A549 (cell line): ENCODE measurements at regions not wholly inside any gene's neighbourhood (a gene's known extent, or its start where the extent isn't known, plus 50 kb on each side); places are given as distances from the start of the nearest gene placed in this dataset.

ENCODE experiments used
- CBX8 ChIP-seq: fragments of 200-600 bp; sonication (generic); IDR thresholded peaks from 2 replicates; pipeline ENCODE4 v1.6.1; 2016
- CHD2 ChIP-seq: fragments of 150-350 bp; IDR thresholded peaks from 2 replicates; pipeline ENCODE4 v1.6.1; 2014; ENCODE audit warnings: low read length; ENCODE audit not compliant: partially characterized antibody
- EHMT2 ChIP-seq: fragments of 200-600 bp; sonication (generic); IDR thresholded peaks from 2 replicates; pipeline ENCODE4 v1.6.1; 2016; ENCODE audit warnings: antibody characterized with exemption, low read depth, mild to moderate bottlenecking, moderate library complexity
- GATA3 ChIP-seq: IDR thresholded peaks from 2 replicates; pipeline ENCODE4 v1.6.1; 2012; ENCODE audit warnings: borderline replicate concordance
- JUN ChIP-seq, 2 experiments: fragments of >200 bp; sonication (Bioruptor Twin); formaldehyde crosslinking; IDR thresholded peaks; 2 replicates in 1 of 2; 3 replicates in 1 of 2; pipeline ENCODE4 v1.6.1; 2016 to 2017
- MAZ ChIP-seq: fragments of 150-350 bp; IDR thresholded peaks from 2 replicates; pipeline ENCODE4 v1.6.1; 2014; ENCODE audit warnings: antibody characterized with exemption, low read depth, low read length, borderline replicate concordance
- NPAS2 ChIP-seq: fragments of 250-450 bp; sonication (Bioruptor Pico); IDR thresholded peaks from 2 replicates; pipeline ENCODE4 v1.8.0; 2022; ENCODE audit warnings: mild to moderate bottlenecking, moderate library complexity, borderline replicate concordance
- POLR2A ChIP-seq: IDR thresholded peaks from 2 replicates; pipeline ENCODE4 v1.6.1; 2012; ENCODE audit warnings: mild to moderate bottlenecking, low read length
- RAD21 ChIP-seq, 2 experiments: fragments of >200 bp in 1 of 2; sonication (Bioruptor Twin) in 1 of 2; formaldehyde crosslinking in 1 of 2; IDR thresholded peaks in 1 of 2; conservative IDR thresholded peaks in 1 of 2; 2 replicates in 1 of 2; 3 replicates in 1 of 2; pipeline ENCODE4 v1.6.1; 2012 to 2018; ENCODE audit warnings: inconsistent platforms in 1 of 2
- TF ChIP-seq, protein P1 (sequence below): fragments of 200-600 bp; sonication (generic); IDR thresholded peaks from 2 replicates; pipeline ENCODE4 v1.6.1; 2016; ENCODE audit warnings: antibody characterized with exemption, mild to moderate bottlenecking, moderate library complexity
- TF ChIP-seq, protein P2 (sequence below): fragments of >200 bp; sonication (Bioruptor Twin); formaldehyde crosslinking; IDR thresholded peaks from 3 replicates; pipeline ENCODE4 v1.5.1; 2016

DNA sequence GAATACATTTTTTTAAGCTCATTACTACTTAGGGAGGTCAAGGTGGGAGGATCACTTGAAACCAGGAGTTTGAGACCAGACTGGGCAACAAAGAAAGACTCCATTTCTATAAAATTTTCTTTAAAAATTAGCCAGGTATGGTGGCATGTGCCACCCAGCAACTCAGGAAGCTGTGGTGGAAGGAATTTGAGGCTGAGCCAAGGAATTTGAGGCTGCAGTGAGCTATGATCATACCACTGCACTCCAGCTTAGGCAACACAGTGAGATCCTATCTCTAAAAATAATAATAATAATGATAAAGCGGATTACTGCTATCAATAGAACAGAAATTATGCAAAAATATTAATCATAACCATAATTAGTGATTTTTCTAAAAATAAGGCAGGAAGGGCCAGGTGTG lies 170.3 kb downstream of the COPRS start:
- TF ChIP-seq, protein P1, sequence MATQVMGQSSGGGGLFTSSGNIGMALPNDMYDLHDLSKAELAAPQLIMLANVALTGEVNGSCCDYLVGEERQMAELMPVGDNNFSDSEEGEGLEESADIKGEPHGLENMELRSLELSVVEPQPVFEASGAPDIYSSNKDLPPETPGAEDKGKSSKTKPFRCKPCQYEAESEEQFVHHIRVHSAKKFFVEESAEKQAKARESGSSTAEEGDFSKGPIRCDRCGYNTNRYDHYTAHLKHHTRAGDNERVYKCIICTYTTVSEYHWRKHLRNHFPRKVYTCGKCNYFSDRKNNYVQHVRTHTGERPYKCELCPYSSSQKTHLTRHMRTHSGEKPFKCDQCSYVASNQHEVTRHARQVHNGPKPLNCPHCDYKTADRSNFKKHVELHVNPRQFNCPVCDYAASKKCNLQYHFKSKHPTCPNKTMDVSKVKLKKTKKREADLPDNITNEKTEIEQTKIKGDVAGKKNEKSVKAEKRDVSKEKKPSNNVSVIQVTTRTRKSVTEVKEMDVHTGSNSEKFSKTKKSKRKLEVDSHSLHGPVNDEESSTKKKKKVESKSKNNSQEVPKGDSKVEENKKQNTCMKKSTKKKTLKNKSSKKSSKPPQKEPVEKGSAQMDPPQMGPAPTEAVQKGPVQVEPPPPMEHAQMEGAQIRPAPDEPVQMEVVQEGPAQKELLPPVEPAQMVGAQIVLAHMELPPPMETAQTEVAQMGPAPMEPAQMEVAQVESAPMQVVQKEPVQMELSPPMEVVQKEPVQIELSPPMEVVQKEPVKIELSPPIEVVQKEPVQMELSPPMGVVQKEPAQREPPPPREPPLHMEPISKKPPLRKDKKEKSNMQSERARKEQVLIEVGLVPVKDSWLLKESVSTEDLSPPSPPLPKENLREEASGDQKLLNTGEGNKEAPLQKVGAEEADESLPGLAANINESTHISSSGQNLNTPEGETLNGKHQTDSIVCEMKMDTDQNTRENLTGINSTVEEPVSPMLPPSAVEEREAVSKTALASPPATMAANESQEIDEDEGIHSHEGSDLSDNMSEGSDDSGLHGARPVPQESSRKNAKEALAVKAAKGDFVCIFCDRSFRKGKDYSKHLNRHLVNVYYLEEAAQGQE, result no peak
- TF ChIP-seq RAD21 (conservative IDR thresholded peaks at IDR 0.05 in 1 of 2, IDR thresholded peaks at IDR 0.05 in 1 of 2), result no peak
- TF ChIP-seq, protein P2, sequence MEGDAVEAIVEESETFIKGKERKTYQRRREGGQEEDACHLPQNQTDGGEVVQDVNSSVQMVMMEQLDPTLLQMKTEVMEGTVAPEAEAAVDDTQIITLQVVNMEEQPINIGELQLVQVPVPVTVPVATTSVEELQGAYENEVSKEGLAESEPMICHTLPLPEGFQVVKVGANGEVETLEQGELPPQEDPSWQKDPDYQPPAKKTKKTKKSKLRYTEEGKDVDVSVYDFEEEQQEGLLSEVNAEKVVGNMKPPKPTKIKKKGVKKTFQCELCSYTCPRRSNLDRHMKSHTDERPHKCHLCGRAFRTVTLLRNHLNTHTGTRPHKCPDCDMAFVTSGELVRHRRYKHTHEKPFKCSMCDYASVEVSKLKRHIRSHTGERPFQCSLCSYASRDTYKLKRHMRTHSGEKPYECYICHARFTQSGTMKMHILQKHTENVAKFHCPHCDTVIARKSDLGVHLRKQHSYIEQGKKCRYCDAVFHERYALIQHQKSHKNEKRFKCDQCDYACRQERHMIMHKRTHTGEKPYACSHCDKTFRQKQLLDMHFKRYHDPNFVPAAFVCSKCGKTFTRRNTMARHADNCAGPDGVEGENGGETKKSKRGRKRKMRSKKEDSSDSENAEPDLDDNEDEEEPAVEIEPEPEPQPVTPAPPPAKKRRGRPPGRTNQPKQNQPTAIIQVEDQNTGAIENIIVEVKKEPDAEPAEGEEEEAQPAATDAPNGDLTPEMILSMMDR, result no peak
- TF ChIP-seq EHMT2, result no peak
- no peak for TF ChIP-seq CHD2
- TF ChIP-seq JUN (IDR thresholded peaks at IDR 0.05), result no peak
- TF ChIP-seq POLR2A, result no peak
- TF ChIP-seq GATA3, result no peak
- TF ChIP-seq CBX8, result no peak
- TF ChIP-seq NPAS2 (CRISPR knock-in tag), result no peak
- no peak for TF ChIP-seq MAZ
